ENCODE measurements at regions not wholly inside any gene's neighbourhood (a gene's known extent, or its start where the extent isn't known, plus 50 kb on each side); places are given as distances from the start of the nearest gene placed in this dataset.
"Not testable (repeated sequence)": the region's sequence is repeated elsewhere in the genome, so short reads cannot be mapped to it uniquely, and the experiment has no call there.

GRCh38 chr2:173737954-173738575, 227.1 kb downstream of the SP3 start:
- ATAC-seq; BruUV-seq (replicated peaks); H3K79me2 ChIP-seq (ENCODE audit: insufficient read depth, low read length); H4K20me1 ChIP-seq (ENCODE audit: insufficient read depth, low read length); H2AFZ ChIP-seq (ENCODE audit: low read length); intact Hi-C loops (cut with micrococcal nuclease; ENCODE audit: unreplicated experiment); H3K36me3 ChIP-seq (replicated peaks in 1 of 2; ENCODE audit: control insufficient read depth in 1 of 2, insufficient read depth in 2 of 2, low read length in 2 of 2); H3K4me3 ChIP-seq (replicated peaks in 1 of 3; ENCODE audit: insufficient read depth in 1 of 3, low read depth in 2 of 3, low read length in 3 of 3); POLR2A ChIA-PET; DNase-seq (ENCODE audit: low spot score); H3K4me1 ChIP-seq (ENCODE audit: insufficient read depth, low read length); H3K9ac ChIP-seq (ENCODE audit: insufficient read depth, low read depth, low read length); H3K4me2 ChIP-seq (ENCODE audit: low read depth, low read length); in situ Hi-C loops (cut with HindIII; ENCODE audit: extremely low pct_ligation_motif_present, low pct_unique_long_range_greater_than_20kb); FAIRE-seq; H3K27ac ChIP-seq (ENCODE audit: extremely low read length, insufficient read depth, low read length); H3K9me3 ChIP-seq (ENCODE audit: low read length); CTCF ChIA-PET (ENCODE audit: low intra/inter-chr PET ratio, low total read pairs): not testable (repeated sequence)
- H3K27me3 ChIP-seq (ENCODE audit: control insufficient read depth in 1 of 2, insufficient read depth in 2 of 2, low read length in 2 of 2): peaks cover 0 to 13% of the 10 kb centered on the region in 2 experiments; a peak in 1 of 5 replicates
- TF ChIP-seq ZNF512 (CRISPR knock-in tag; IDR thresholded peaks at IDR 0.05): peak; percentile 70; the same call in 1 of the 2 replicates

GRCh38 chr2:173739006-173739405, 226.2 kb downstream of the SP3 start:
- FAIRE-seq (no peak), DNase-seq (ENCODE audit: low spot score) (no peak), ATAC-seq (no peak)
- intact Hi-C loops (cut with micrococcal nuclease; ENCODE audit: unreplicated experiment): no loop called here
- Histone ChIP-seq H4K20me1 (ENCODE audit: insufficient read depth, low read length) (no peaks in the 10 kb centered on the region), H2AFZ (ENCODE audit: low read length) (no peak overlapping the region), H3K27ac (ENCODE audit: extremely low read length, insufficient read depth, low read length) (no peak overlapping the region), H3K9ac (ENCODE audit: insufficient read depth, low read depth, low read length) (no peak overlapping the region), H3K9me3 (ENCODE audit: low read length) (no peaks in the 10 kb centered on the region), H3K4me2 (ENCODE audit: low read depth, low read length) (no peak overlapping the region), H3K36me3 (replicated peaks in 1 of 2; ENCODE audit: control insufficient read depth in 1 of 2, insufficient read depth in 2 of 2, low read length in 2 of 2) (no peaks in the 10 kb centered on the region), H3K27me3 (ENCODE audit: control insufficient read depth in 1 of 2, insufficient read depth in 2 of 2, low read length in 2 of 2) (peaks cover 0 to 13% of the 10 kb centered on the region in 2 experiments; a peak in 1 of 5 replicates), H3K79me2 (ENCODE audit: insufficient read depth, low read length) (no peaks in the 10 kb centered on the region), H3K4me1 (ENCODE audit: insufficient read depth, low read length) (peaks cover 6% of the 10 kb centered on the region; the same call in 1 of the 2 replicates), H3K4me3 (replicated peaks in 1 of 3; ENCODE audit: insufficient read depth in 1 of 3, low read depth in 2 of 3, low read length in 3 of 3) (no peak overlapping the region)
- WGBS (ENCODE audit: low lambda C conversion rate): 9% methylated on average over 5 of the region's 5 CpGs
- no peak for TF ChIP-seq TEAD2 (CRISPR knock-in tag; IDR thresholded peaks at IDR 0.05)
- TF ChIP-seq KDM2A (CRISPR knock-in tag; IDR thresholded peaks at IDR 0.05; ENCODE audit: borderline replicate concordance, low read depth): no peak
- no peak for TF ChIP-seq CCAR2 (optimal IDR thresholded peaks at IDR 0.05; ENCODE audit: low read depth, low read length)
- TF ChIP-seq AHDC1 (CRISPR knock-in tag; IDR thresholded peaks at IDR 0.05; ENCODE audit: borderline replicate concordance): no peak
- no peak for TF ChIP-seq ZNF138 (CRISPR knock-in tag; IDR thresholded peaks at IDR 0.05; ENCODE audit: low read depth)
- TF ChIP-seq ZNF720 (CRISPR knock-in tag; IDR thresholded peaks at IDR 0.05): no peak
- no peak for TF ChIP-seq MXD4 (CRISPR knock-in tag; IDR thresholded peaks at IDR 0.05)
- TF ChIP-seq SIN3B (IDR thresholded peaks at IDR 0.05; ENCODE audit: low read length): no peak
- no peak for TF ChIP-seq CEBPB (IDR thresholded peaks at IDR 0.05; ENCODE audit: borderline replicate concordance, low read depth, low read length)
- TF ChIP-seq HNRNPH1 (optimal IDR thresholded peaks at IDR 0.05; ENCODE audit: low read depth, low read length): no peak
- no TSS peak for BruUV-seq (replicated peaks)
- in situ Hi-C loops (cut with HindIII; ENCODE audit: extremely low pct_ligation_motif_present, low pct_unique_long_range_greater_than_20kb): no loop called here
- POLR2A ChIA-PET: no interaction called here
- CTCF ChIA-PET (ENCODE audit: low intra/inter-chr PET ratio, low total read pairs): no interaction called here

All from HepG2 (cell line).